Colonic mucosa (tissue), 4 donors: ENCODE measurements at regions not wholly inside any gene's neighbourhood (a gene's known extent, or its start where the extent isn't known, plus 50 kb on each side); places are given as distances from the start of the nearest gene placed in this dataset.

Experiments used
- DNase-seq: peaks from one replicate; pipeline ENCODE4 v3.0.0-alpha.2; 2020
- H3K27ac ChIP-seq: fragments of 200-600 bp; one replicate; pipeline ENCODE4 v1.8.0; 2021
- H3K27me3 ChIP-seq: fragments of 200-600 bp; one replicate; pipeline ENCODE4 v1.8.0; 2021
- H3K36me3 ChIP-seq: fragments of 200-600 bp; one replicate; pipeline ENCODE4 v1.8.0; 2021
- H3K4me1 ChIP-seq: fragments of 200-600 bp; one replicate; pipeline ENCODE4 v1.8.0; 2021; ENCODE audit warnings: mild to moderate bottlenecking
- H3K4me3 ChIP-seq: fragments of 200-600 bp; one replicate; pipeline ENCODE4 v1.8.0; 2021
- H3K9ac ChIP-seq, 2 donors: one replicate each; pipeline ENCODE4 v1.7.0; 2013; ENCODE audit warnings: control low read depth in 2 of 2, low read depth in 2 of 2, low read length in 2 of 2
- H3K9me3 ChIP-seq: fragments of 200-600 bp; one replicate; pipeline ENCODE4 v1.8.0; 2021
- intact Hi-C: fragments of 100-400 bp; cut with DNase I; formaldehyde crosslinking; loops from one replicate; pipeline ENCODE4 v1.14.1; 2022
- TF ChIP-seq, protein P1 (sequence below): fragments of 200-600 bp; IDR thresholded peaks from one replicate; pipeline ENCODE4 v1.8.0; 2022; ENCODE audit warnings: antibody characterized with exemption, mild to moderate bottlenecking
- donor health status: healthy.
- donor health status: DM: no; HTN: no; CAD: no.
- donor health status: DM: no; HTN: no; CAD: no.

DNA sequence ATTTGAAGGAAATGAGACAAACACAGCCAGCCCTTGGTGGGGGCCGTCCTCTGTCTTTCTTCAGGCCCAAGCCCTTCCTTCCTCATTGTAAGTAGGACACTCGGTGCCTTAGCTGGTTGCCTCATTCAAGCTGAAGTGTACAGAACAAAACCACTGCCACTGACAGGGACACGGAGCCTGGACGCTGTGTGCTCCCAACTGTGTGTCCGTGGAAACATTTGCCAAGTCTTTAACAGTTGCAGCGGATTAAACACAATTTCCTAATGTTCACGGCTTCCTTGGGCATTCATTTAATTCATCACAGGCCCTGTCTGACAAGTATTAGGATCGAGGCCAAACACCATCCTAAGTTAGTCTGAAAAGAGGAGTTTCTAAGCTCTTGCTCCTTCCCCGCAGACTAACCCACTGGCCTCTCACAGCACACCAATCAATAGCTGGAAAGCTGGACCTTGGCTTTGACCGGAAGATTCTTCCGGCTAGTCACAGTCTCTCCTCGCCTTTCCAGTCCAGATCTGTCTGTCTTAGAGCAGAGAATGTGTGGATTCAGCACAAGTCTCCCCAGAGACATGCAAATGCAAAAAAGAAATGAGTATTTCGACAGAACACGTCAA is 68.7 kb upstream of the ACSL3 start:
- no peak overlapping the region for H3K9ac ChIP-seq
- intact Hi-C loops = loop anchor here (10.0 kb wide), 1 partner anchor 113 kb away; no protein-coding TSS in a partner anchor

DNA sequence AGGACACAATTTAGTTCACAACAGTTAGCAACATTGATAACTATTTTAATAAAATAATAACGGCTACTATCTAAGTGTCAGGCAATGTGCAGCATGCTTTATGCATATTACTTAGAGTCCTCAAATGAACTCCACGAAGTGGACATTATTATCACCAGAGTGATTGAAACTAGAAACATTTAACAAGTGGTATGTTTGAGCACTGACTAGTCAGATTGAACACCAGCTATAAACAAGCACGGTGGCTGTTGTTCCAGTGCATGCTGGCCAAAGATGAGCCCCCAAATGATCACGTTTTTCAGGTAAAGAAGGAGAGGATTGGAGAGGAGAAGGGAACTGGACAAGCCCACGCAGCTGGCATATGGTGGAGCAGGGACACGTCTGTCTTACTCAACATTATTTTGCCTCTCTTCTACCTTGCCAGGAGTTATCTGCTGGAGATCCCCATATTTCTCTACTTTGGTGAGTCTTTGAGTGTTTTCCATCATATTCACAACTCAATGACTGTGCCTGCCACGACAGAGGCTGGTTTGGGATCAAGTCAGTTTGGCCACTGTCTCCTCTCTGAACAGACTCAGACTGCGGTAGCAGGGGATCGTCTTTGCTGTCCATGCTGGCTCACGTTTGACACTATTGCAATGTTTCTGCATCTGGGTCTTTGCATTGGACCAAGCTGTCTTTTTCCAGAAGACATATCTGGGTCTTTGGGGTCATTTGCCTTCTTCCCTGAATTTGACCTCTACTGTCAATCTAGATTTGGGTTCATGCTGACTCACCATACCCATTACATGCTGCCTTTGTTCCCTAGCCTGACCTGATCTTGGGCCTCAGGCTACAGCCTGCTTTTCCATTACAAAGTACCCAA is 66.0 kb upstream of the ACSL3 start:
- Histone ChIP-seq H3K9me3 (no peaks in the 10 kb centered on the region), H3K4me3 (no peak overlapping the region), H3K27me3 (no peaks in the 10 kb centered on the region), H3K9ac (no peak overlapping the region), H3K4me1 (peaks cover 12% of the 10 kb centered on the region), H3K36me3 (no peaks in the 10 kb centered on the region), H3K27ac (no peak overlapping the region)
- intact Hi-C loops = loop anchor here (5.0 to 10.0 kb wide), 2 partner anchors 67 to 110 kb away; partner anchors contain the start of gene ACSL3
- TF ChIP-seq, protein P1, sequence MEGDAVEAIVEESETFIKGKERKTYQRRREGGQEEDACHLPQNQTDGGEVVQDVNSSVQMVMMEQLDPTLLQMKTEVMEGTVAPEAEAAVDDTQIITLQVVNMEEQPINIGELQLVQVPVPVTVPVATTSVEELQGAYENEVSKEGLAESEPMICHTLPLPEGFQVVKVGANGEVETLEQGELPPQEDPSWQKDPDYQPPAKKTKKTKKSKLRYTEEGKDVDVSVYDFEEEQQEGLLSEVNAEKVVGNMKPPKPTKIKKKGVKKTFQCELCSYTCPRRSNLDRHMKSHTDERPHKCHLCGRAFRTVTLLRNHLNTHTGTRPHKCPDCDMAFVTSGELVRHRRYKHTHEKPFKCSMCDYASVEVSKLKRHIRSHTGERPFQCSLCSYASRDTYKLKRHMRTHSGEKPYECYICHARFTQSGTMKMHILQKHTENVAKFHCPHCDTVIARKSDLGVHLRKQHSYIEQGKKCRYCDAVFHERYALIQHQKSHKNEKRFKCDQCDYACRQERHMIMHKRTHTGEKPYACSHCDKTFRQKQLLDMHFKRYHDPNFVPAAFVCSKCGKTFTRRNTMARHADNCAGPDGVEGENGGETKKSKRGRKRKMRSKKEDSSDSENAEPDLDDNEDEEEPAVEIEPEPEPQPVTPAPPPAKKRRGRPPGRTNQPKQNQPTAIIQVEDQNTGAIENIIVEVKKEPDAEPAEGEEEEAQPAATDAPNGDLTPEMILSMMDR = no peak
- DNase-seq = no peak

More for the DNA sequence above, 68.7 kb upstream of the ACSL3 start:
- Histone ChIP-seq H3K36me3 (no peaks in the 10 kb centered on the region), H3K9me3 (no peaks in the 10 kb centered on the region), H3K27me3 (no peaks in the 10 kb centered on the region), H3K4me3 (no peak overlapping the region), H3K4me1 (peaks cover 5% of the 10 kb centered on the region), H3K27ac (no peak overlapping the region)
- no peak for DNase-seq
- TF ChIP-seq, protein P1 = no peak

DNA sequence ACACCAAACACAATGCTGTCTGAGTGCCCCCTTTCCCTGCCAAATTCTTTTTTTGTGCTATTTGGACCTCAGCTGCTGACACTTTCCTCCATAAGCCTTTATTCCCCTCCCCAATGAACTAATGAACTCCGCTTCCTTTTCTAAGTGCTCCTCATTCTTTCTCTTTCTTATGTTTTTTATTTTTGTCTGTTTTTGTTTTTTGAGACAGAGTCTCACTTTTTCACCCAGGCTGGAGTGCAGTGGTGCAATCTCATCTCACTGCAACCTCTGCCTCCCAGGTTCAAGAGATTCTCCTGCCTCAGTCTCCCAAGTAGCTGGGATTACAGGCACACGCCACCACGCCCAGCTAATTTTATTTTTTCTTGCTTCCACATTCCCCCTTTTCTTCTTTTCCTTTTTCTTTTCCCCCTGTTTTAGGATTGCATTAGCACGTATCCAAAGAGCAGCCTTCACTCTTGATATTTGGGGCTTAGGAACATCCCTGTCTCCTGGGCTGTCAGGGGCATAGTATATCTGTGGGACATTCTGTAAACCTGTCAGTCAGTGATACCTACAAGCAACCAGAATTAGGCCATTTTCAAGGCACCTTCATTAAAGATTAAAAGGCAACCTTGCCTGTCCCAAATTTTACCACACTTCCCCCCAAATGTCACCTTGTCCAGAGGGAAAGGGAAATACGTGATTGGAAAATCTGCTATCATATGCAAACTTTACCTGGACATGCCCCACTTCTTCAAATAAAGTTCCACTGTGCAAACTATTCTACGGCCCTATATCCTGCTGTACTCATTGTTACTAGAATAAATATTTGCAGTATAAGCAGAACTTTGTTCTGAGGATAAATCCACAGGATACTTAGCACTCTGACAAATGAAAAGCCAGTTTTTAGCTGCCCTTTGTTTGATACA is 65.1 kb upstream of the ACSL3 start:
- intact Hi-C loops = loop anchor here (5.0 to 10.0 kb wide), 2 partner anchors 67 to 109 kb away; partner anchors contain the start of gene ACSL3
- Histone ChIP-seq H3K27ac (peak overlapping the region; percentile 74), H3K4me1 (peaks cover 12% of the 10 kb centered on the region)

DNA sequence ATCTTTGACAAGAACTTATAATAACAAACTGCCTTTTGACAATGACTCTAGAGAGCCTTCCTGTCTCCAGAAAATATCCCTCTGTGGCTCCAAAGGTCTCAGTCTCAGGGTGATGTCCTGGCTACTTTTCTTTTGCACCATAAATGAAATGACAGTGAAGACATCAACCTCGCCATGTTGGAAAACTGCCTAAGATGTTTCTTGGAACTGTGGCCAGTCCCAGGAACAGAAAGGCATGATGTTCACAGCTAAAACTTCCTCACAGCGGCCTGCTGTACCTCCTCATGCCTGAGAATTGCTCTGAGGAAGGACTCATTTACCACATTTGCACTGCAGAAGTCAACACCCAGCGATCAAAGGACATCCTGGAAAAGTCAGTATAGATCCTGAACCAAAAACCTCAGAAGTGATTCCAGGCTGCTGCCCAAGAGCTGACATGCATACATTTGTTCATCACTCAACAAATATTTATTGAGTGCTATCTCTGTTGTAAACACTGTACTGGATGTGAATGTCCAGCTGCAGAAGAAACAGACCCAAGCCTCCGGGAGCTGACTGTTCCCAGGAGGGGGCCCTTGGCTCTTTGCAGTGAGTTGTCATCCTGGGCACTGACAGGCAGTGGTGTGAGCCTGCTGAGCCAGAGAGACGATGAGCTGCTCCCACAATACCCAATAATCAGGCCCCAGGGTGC is 64.3 kb upstream of the ACSL3 start:
- no peaks in the 10 kb centered on the region for H3K36me3 ChIP-seq
- H3K27me3 ChIP-seq = no peaks in the 10 kb centered on the region
- H3K9me3 ChIP-seq = no peaks in the 10 kb centered on the region
- intact Hi-C loops = loop anchor here (5.0 to 10.0 kb wide), 2 partner anchors 66 to 108 kb away; partner anchors contain the start of gene ACSL3
- H3K4me3 ChIP-seq = no peak overlapping the region
- peak; percentile 68 for DNase-seq
- peaks cover 12% of the 10 kb centered on the region for H3K4me1 ChIP-seq
- peak overlapping the region; percentile 74 for H3K27ac ChIP-seq
- peak overlapping the region in 1 of 2 donors; percentile 30 for H3K9ac ChIP-seq
- TF ChIP-seq, protein P1 = no peak

More for the DNA sequence above, 65.1 kb upstream of the ACSL3 start:
- Histone ChIP-seq H3K9me3 (no peaks in the 10 kb centered on the region), H3K9ac (no peak overlapping the region), H3K27me3 (no peaks in the 10 kb centered on the region), H3K36me3 (no peaks in the 10 kb centered on the region), H3K4me3 (no peak overlapping the region)
- TF ChIP-seq, protein P1 = no peak
- DNase-seq = peak; percentile 40
